ENCODE measurements at regions not wholly inside any gene's neighbourhood (a gene's known extent, or its start where the extent isn't known, plus 50 kb on each side); places are given as distances from the start of the nearest gene placed in this dataset.

DNA sequence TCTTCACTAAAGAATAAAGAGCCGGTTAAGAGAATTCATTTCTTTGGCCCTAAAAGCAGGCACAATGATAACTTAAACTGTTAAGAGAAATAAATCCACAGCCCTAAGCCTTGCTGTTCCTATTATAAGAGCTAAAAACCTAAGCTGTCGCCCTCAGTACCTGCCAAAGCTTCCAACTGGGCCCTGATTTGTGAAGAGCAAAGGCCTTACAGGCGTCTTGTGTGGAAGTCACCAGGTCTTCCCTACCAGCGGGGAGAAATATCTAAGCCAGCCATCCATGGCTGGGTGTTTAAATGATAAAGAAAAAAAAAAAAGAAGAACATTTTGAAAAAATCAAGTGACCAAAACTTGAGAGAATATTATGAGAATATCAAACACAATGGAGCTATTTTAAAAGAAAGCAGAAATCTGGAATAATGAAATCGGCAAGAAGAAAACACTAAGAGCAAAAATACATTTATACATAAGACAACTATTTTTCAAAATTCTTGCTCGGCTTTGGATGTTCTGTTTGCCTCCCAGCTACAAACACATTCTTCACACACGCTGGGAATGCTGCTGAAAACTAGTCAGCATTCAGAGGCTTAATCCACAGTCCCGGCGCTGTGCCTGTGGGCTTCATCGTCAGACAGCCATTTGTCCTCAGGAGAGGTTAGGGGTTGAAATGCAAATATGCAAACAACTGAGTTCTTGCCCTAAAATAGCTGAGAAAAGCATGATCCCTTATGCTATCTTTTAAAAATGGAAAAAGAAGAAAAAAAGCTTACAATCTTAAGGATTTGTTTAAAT is 89.8 kb upstream of the LSM14A start:
- TF ChIP-seq, protein P1, sequence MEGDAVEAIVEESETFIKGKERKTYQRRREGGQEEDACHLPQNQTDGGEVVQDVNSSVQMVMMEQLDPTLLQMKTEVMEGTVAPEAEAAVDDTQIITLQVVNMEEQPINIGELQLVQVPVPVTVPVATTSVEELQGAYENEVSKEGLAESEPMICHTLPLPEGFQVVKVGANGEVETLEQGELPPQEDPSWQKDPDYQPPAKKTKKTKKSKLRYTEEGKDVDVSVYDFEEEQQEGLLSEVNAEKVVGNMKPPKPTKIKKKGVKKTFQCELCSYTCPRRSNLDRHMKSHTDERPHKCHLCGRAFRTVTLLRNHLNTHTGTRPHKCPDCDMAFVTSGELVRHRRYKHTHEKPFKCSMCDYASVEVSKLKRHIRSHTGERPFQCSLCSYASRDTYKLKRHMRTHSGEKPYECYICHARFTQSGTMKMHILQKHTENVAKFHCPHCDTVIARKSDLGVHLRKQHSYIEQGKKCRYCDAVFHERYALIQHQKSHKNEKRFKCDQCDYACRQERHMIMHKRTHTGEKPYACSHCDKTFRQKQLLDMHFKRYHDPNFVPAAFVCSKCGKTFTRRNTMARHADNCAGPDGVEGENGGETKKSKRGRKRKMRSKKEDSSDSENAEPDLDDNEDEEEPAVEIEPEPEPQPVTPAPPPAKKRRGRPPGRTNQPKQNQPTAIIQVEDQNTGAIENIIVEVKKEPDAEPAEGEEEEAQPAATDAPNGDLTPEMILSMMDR (IDR thresholded peaks at IDR 0.05) = no peak
- TF ChIP-seq POLR2A (IDR thresholded peaks at IDR 0.05) = no peak
